Right kidney (tissue), 1 donor: ENCODE measurements at regions not wholly inside any gene's neighbourhood (a gene's known extent, or its start where the extent isn't known, plus 50 kb on each side); places are given as distances from the start of the nearest gene placed in this dataset.

ENCODE experiments used
- DNase-seq: peaks from one replicate; pipeline ENCODE4 v3.0.0-alpha.2; 2016

DNA sequence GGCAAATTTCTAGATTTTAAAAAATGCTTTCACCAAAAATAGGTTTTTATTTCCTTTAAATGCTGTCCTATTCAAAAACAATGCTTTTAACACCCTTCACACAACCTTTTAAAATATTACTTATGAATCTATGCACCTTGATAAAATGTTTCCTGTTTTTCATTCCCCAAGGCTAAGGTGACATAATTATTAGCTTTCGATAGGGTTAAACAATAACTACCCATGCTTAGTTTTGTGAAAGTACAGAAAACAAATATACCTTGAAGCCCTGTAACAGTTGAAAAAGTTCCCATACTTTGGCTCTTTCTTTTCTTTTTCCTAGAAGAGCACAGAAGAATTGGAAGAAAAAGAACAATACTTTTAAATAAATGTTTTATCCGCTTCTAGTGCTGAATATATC is 54.9 kb upstream of the ITPRID2 start:
- no peak for DNase-seq

DNA sequence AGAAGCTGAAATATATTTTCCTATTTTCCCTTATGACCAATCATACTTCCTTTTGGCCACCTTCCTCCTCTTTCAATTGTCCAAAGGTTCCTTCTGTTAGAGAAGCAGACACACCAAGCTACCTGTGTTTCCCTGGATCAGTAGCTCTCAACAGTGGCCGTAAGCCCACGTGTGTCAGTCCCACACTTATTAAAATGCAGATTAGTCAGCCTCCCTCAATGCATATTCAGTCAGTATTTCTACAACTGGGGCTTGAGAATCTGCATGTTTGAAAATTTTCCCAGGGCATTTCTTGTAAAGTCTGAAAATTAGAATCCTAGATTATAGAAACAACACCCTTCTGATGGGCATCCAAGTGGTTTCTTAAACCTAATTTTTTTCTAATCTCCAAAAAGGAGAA is 54.0 kb upstream of the ITPRID2 start:
- no peak for DNase-seq

GRCh38 chr2:181839811-181840210 is 51.7 kb upstream of the ITPRID2 start:
- no peak for DNase-seq

DNA sequence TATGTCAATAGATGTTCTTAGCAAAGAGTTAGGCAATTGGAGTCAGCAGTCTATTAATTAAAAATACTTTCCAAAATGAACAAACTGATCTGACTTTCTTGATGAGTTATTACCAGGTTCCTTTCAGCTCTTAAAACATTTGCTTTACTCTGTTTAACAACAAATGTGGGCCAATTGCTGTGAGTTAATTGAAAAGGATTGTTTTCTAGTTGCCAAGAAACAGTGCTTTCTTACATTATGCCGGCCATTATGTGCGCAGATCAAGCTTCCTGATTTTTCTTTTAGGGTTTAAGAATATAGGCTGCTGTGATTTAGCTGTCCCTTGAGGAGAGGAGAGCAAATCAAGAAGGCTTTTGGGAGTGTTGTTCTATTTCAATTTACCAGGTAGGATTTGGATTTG is 50.5 kb upstream of the ITPRID2 start:
- DNase-seq: no peak
